Panc1 (cell line): ENCODE measurements at regions not wholly inside any gene's neighbourhood (a gene's known extent, or its start where the extent isn't known, plus 50 kb on each side); places are given as distances from the start of the nearest gene placed in this dataset.

Experiments
- POLR2AphosphoS5 ChIP-seq: IDR thresholded peaks from 2 replicates; pipeline ENCODE4 v1.6.1; 2012; ENCODE audit warnings: mild to moderate bottlenecking, low read depth, low read length, moderate library complexity
- TF ChIP-seq, protein P1 (sequence below): fragments of 450-650 bp; IDR thresholded peaks from 2 replicates; pipeline ENCODE4 v1.5.1; 2017; ENCODE audit warnings: mild to moderate bottlenecking
- TF ChIP-seq, protein P2 (sequence below), 2 experiments: IDR thresholded peaks; 2 replicates each; pipeline ENCODE4 v1.6.1; 2011 to 2012; ENCODE audit warnings: low read depth in 2 of 2, control low read depth in 1 of 2, low read length in 1 of 2, mild to moderate bottlenecking in 1 of 2, moderate library complexity in 1 of 2; ENCODE audit not compliant: insufficient read depth in 1 of 2

DNA sequence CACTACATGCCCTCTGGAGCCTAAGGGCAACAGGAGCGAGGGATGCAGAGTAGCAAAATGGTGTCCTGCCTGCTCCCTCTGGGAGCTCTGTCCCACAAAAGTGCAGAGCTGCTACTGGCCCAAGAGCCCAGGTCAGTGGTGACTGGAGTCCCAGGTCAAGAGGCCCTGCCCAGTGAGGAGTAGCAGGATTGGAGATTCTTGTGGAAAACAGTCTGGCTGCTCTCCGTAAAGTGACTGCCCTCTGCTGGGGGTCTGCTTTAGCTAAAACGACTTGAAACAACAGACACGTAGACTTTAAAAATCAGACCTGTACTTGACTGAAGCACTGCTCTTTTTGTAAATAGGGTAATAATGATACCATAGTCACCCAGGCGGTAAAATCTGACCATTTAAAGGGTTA, 917.0 kb downstream of the MAT2B start:
- TF ChIP-seq POLR2AphosphoS5 = no peak
- TF ChIP-seq, protein P1, sequence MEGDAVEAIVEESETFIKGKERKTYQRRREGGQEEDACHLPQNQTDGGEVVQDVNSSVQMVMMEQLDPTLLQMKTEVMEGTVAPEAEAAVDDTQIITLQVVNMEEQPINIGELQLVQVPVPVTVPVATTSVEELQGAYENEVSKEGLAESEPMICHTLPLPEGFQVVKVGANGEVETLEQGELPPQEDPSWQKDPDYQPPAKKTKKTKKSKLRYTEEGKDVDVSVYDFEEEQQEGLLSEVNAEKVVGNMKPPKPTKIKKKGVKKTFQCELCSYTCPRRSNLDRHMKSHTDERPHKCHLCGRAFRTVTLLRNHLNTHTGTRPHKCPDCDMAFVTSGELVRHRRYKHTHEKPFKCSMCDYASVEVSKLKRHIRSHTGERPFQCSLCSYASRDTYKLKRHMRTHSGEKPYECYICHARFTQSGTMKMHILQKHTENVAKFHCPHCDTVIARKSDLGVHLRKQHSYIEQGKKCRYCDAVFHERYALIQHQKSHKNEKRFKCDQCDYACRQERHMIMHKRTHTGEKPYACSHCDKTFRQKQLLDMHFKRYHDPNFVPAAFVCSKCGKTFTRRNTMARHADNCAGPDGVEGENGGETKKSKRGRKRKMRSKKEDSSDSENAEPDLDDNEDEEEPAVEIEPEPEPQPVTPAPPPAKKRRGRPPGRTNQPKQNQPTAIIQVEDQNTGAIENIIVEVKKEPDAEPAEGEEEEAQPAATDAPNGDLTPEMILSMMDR = no peak
- TF ChIP-seq, protein P2, sequence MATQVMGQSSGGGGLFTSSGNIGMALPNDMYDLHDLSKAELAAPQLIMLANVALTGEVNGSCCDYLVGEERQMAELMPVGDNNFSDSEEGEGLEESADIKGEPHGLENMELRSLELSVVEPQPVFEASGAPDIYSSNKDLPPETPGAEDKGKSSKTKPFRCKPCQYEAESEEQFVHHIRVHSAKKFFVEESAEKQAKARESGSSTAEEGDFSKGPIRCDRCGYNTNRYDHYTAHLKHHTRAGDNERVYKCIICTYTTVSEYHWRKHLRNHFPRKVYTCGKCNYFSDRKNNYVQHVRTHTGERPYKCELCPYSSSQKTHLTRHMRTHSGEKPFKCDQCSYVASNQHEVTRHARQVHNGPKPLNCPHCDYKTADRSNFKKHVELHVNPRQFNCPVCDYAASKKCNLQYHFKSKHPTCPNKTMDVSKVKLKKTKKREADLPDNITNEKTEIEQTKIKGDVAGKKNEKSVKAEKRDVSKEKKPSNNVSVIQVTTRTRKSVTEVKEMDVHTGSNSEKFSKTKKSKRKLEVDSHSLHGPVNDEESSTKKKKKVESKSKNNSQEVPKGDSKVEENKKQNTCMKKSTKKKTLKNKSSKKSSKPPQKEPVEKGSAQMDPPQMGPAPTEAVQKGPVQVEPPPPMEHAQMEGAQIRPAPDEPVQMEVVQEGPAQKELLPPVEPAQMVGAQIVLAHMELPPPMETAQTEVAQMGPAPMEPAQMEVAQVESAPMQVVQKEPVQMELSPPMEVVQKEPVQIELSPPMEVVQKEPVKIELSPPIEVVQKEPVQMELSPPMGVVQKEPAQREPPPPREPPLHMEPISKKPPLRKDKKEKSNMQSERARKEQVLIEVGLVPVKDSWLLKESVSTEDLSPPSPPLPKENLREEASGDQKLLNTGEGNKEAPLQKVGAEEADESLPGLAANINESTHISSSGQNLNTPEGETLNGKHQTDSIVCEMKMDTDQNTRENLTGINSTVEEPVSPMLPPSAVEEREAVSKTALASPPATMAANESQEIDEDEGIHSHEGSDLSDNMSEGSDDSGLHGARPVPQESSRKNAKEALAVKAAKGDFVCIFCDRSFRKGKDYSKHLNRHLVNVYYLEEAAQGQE (IDR thresholded peaks at IDR 0.05; ENCODE audit: insufficient read depth in 1 of 2, low read depth in 2 of 2, low read length in 1 of 2) = no peak
